ENCODE measurements at regions not wholly inside any gene's neighbourhood (a gene's known extent, or its start where the extent isn't known, plus 50 kb on each side); places are given as distances from the start of the nearest gene placed in this dataset.

GRCh38 chr13:109448629-109449028 is 337.8 kb downstream of the IRS2 start:
- intact Hi-C loops (cut with DNase I): no loop called here
- TF ChIP-seq POLR2A (IDR thresholded peaks at IDR 0.05) (no peak), CTCF (IDR thresholded peaks at IDR 0.05) (no peak), EP300 (IDR thresholded peaks at IDR 0.05) (no peak)
- H3K27me3 ChIP-seq: no peaks in the 10 kb centered on the region
- H3K4me3 ChIP-seq: no peak overlapping the region
- no peaks in the 10 kb centered on the region for H3K36me3 ChIP-seq
- H3K4me1 ChIP-seq (ENCODE audit: insufficient read depth): no peaks in the 10 kb centered on the region
- H3K9me3 ChIP-seq: no peaks in the 10 kb centered on the region
- no peak overlapping the region for H3K27ac ChIP-seq
- no peak for DNase-seq
- 76 to 86% (median 86%) methylated on average over 8 of the region's 8 CpGs for WGBS, 3 donors

- intact Hi-C loops (cut with DNase I): no loop called here
- H3K9me3 ChIP-seq: no peaks in the 10 kb centered on the region
- no peak overlapping the region for H3K4me3 ChIP-seq
- no peak for DNase-seq
- no peaks in the 10 kb centered on the region for H3K27me3 ChIP-seq
- H3K4me1 ChIP-seq (ENCODE audit: insufficient read depth): no peaks in the 10 kb centered on the region
- WGBS, 3 donors: 88 to 89% (median 88%) methylated on average over 3 to 4 of the region's 4 CpGs
- no peak overlapping the region for H3K27ac ChIP-seq
- TF ChIP-seq EP300 (IDR thresholded peaks at IDR 0.05) (no peak), CTCF (IDR thresholded peaks at IDR 0.05) (no peak), POLR2A (IDR thresholded peaks at IDR 0.05) (no peak)
- H3K36me3 ChIP-seq: no peaks in the 10 kb centered on the region
These were observed 338.7 kb downstream of the IRS2 start for GRCh38 chr13:109447667-109448066.

GRCh38 chr13:109440320-109440719 is 346.1 kb downstream of the IRS2 start:
- no peak for DNase-seq
- intact Hi-C loops (cut with DNase I): no loop called here

GRCh38 chr13:109439813-109440212 is 346.6 kb downstream of the IRS2 start:
- Histone ChIP-seq H3K9me3 (no peaks in the 10 kb centered on the region), H3K36me3 (no peaks in the 10 kb centered on the region), H3K4me3 (no peak overlapping the region), H3K4me1 (ENCODE audit: insufficient read depth) (no peaks in the 10 kb centered on the region), H3K27ac (no peak overlapping the region), H3K27me3 (no peaks in the 10 kb centered on the region)
- 93 to 96% (median 94%) methylated on average over 6 of the region's 6 CpGs for WGBS, 3 donors
- no peak for DNase-seq
- intact Hi-C loops (cut with DNase I): no loop called here
- TF ChIP-seq EP300 (IDR thresholded peaks at IDR 0.05): no peak
- no peak for TF ChIP-seq POLR2A (IDR thresholded peaks at IDR 0.05)
- TF ChIP-seq CTCF (IDR thresholded peaks at IDR 0.05): no peak

More at GRCh38 chr13:109440320-109440719, 346.1 kb downstream of the IRS2 start:
- H3K9me3 ChIP-seq: no peaks in the 10 kb centered on the region
- WGBS, 3 donors: 80 to 86% (median 84%) methylated on average over 4 of the region's 4 CpGs
- no peaks in the 10 kb centered on the region for H3K36me3 ChIP-seq
- no peaks in the 10 kb centered on the region for H3K27me3 ChIP-seq
- TF ChIP-seq POLR2A (IDR thresholded peaks at IDR 0.05) (no peak), CTCF (IDR thresholded peaks at IDR 0.05) (no peak), EP300 (IDR thresholded peaks at IDR 0.05) (no peak)
- no peak overlapping the region for H3K27ac ChIP-seq
- H3K4me3 ChIP-seq: no peak overlapping the region
- no peaks in the 10 kb centered on the region for H3K4me1 ChIP-seq (ENCODE audit: insufficient read depth)

- no peak overlapping the region for H3K4me3 ChIP-seq
- no peaks in the 10 kb centered on the region for H3K36me3 ChIP-seq
- no peaks in the 10 kb centered on the region for H3K27me3 ChIP-seq
- no peak for DNase-seq
- no peaks in the 10 kb centered on the region for H3K9me3 ChIP-seq
- 82 to 83% (median 82%) methylated on average over 2 of the region's 2 CpGs for WGBS, 3 donors
- intact Hi-C loops (cut with DNase I): no loop called here
- H3K4me1 ChIP-seq (ENCODE audit: insufficient read depth): no peaks in the 10 kb centered on the region
- H3K27ac ChIP-seq: no peak overlapping the region
- TF ChIP-seq POLR2A (IDR thresholded peaks at IDR 0.05) (no peak), CTCF (IDR thresholded peaks at IDR 0.05) (no peak), EP300 (IDR thresholded peaks at IDR 0.05) (no peak)
These were observed 349.5 kb downstream of the IRS2 start for GRCh38 chr13:109436841-109437240.
